Activated naive CD4-positive, alpha-beta T cell (primary cell): ENCODE measurements at regions not wholly inside any gene's neighbourhood (a gene's known extent, or its start where the extent isn't known, plus 50 kb on each side); places are given as distances from the start of the nearest gene placed in this dataset.
"Not testable (repeated sequence)": the region's sequence is repeated elsewhere in the genome, so short reads cannot be mapped to it uniquely, and the experiment has no call there.

Experiments used
- DNase-seq, 4 experiments: peaks; one replicate each; lab custom pipeline; 2025; lab: John Stamatoyannopoulos, UW

- DNase-seq = no peak
Measured at GRCh38 chr4:124105212-124105611, 607.3 kb downstream of the ANKRD50 start.

- no peak for DNase-seq
Measured at GRCh38 chr4:124111411-124111810, 601.1 kb downstream of the ANKRD50 start.

- no peak for DNase-seq
Measured at GRCh38 chr4:124111922-124112321, 600.6 kb downstream of the ANKRD50 start.

GRCh38 chr4:124118061-124118460 lies 594.5 kb downstream of the ANKRD50 start:
- no peak for DNase-seq

- DNase-seq = no peak
Measured at GRCh38 chr4:124121461-124121971, 591.0 kb downstream of the ANKRD50 start.

- DNase-seq = no peak
Measured at GRCh38 chr4:124123181-124123580, 589.4 kb downstream of the ANKRD50 start.

GRCh38 chr4:124123721-124124120 lies 588.8 kb downstream of the ANKRD50 start:
- no peak for DNase-seq

- not testable (repeated sequence) for DNase-seq
Measured at GRCh38 chr4:124131324-124131723, 581.2 kb downstream of the ANKRD50 start.

GRCh38 chr4:124132161-124132560 lies 580.4 kb downstream of the ANKRD50 start:
- no peak for DNase-seq

- no peak for DNase-seq
Measured at GRCh38 chr4:124133753-124134152, 578.8 kb downstream of the ANKRD50 start.

- DNase-seq = no peak
Measured at GRCh38 chr4:124135409-124135813, 577.1 kb downstream of the ANKRD50 start.

GRCh38 chr4:124139044-124139443 lies 573.5 kb downstream of the ANKRD50 start:
- DNase-seq = no peak

GRCh38 chr4:124143632-124144031 lies 568.9 kb downstream of the ANKRD50 start:
- DNase-seq = no peak

- DNase-seq = no peak
Measured at GRCh38 chr4:124144238-124144654, 568.3 kb downstream of the ANKRD50 start.

GRCh38 chr4:124146068-124146467 lies 566.5 kb downstream of the ANKRD50 start:
- no peak for DNase-seq

GRCh38 chr4:124151031-124151430 lies 561.5 kb downstream of the ANKRD50 start:
- DNase-seq = no peak

GRCh38 chr4:124152132-124152531 lies 560.4 kb downstream of the ANKRD50 start:
- DNase-seq = no peak

GRCh38 chr4:124155239-124155638 lies 557.3 kb downstream of the ANKRD50 start:
- DNase-seq = no peak

- no peak for DNase-seq
Measured at GRCh38 chr4:124157396-124158083, 555.0 kb downstream of the ANKRD50 start.

GRCh38 chr4:124163401-124163800 lies 549.1 kb downstream of the ANKRD50 start:
- DNase-seq = no peak

GRCh38 chr4:124167602-124168001 lies 544.9 kb downstream of the ANKRD50 start:
- no peak for DNase-seq

GRCh38 chr4:124169524-124169923 lies 543.0 kb downstream of the ANKRD50 start:
- DNase-seq = not testable (repeated sequence)

- DNase-seq = no peak
Measured at GRCh38 chr4:124173912-124174311, 538.6 kb downstream of the ANKRD50 start.
